Ovary (tissue), 7 donors: ENCODE measurements at regions not wholly inside any gene's neighbourhood (a gene's known extent, or its start where the extent isn't known, plus 50 kb on each side); places are given as distances from the start of the nearest gene placed in this dataset.

Experiments used
- DNase-seq, 5 donors: peaks; one replicate each; pipeline ENCODE4 v3.0.0-alpha.2; 2019 to 2020
- H3K27ac ChIP-seq, 2 donors: fragments of 200-600 bp; one replicate each; pipeline versions ENCODE4 v1.5.1 to v1.8.0; 2019 to 2022
- H3K27me3 ChIP-seq: fragments of 200-600 bp; one replicate; pipeline ENCODE4 v1.8.0; 2022
- H3K36me3 ChIP-seq: fragments of 200-600 bp; sonication (generic); one replicate; pipeline ENCODE4 v1.5.1; 2019
- H3K4me1 ChIP-seq: one replicate; pipeline ENCODE4 v1.8.1; 2013; ENCODE audit warnings: mild to moderate bottlenecking, moderate library complexity; ENCODE audit not compliant: insufficient read depth
- H3K4me3 ChIP-seq: fragments of 200-600 bp; sonication (generic); one replicate; pipeline ENCODE4 v1.5.1; 2017
- H3K9me3 ChIP-seq, 2 donors: fragments of 200-600 bp in 1 of 2; sonication (generic) in 1 of 2; one replicate each; pipeline versions ENCODE4 v1.5.1 to v1.8.1; 2013 to 2019; ENCODE audit warnings: mild to moderate bottlenecking in 1 of 2, moderate library complexity in 1 of 2
- EP300 ChIP-seq: sonication (generic); formaldehyde crosslinking; IDR thresholded peaks from one replicate; pipeline ENCODE4 v1.6.1; 2017; ENCODE audit warnings: antibody characterized with exemption
- POLR2A ChIP-seq: fragments of 450-650 bp; IDR thresholded peaks from one replicate; pipeline ENCODE4 v1.6.1; 2017; ENCODE audit warnings: antibody characterized with exemption, mild to moderate bottlenecking, moderate library complexity
- WGBS, 3 donors: extraction: QIAGEN DNeasy Blood & Tissue Kit in 1 of 3; methylation state at CpG; one replicate each; pipeline versions ENCODE4 v1.1.5 to v1.1.7; 2013 to 2017; 5-methylcytosine and 5-hydroxymethylcytosine counted together
- intact Hi-C, 4 donors: fragments of 100-400 bp; cut with DNase I; formaldehyde crosslinking; loops; one replicate each; pipeline versions ENCODE4 v1.11.0 to v1.15.1; 2022 to 2023
- TF ChIP-seq, protein P1 (sequence below), 3 donors: fragments of 450-650 bp in 2 of 3; fragments of 200-600 bp in 1 of 3; IDR thresholded peaks; one replicate each; pipeline versions ENCODE4 v1.5.1 to v1.8.0; 2016 to 2022; ENCODE audit warnings: antibody characterized with exemption in 3 of 3, mild to moderate bottlenecking in 1 of 3
- donor health status: DM: no; HTN: no; CAD: no; lungs with moderate emphysema.
- donor health status: DM: no; HTN: no; CAD: no.
- donor health status: Bipolar disorder and iron deficiency.
- donor health status: DM: no; HTN: no; CAD: no.
- donor health status: DM: yes; HTN: yes; CAD: no.

DNA sequence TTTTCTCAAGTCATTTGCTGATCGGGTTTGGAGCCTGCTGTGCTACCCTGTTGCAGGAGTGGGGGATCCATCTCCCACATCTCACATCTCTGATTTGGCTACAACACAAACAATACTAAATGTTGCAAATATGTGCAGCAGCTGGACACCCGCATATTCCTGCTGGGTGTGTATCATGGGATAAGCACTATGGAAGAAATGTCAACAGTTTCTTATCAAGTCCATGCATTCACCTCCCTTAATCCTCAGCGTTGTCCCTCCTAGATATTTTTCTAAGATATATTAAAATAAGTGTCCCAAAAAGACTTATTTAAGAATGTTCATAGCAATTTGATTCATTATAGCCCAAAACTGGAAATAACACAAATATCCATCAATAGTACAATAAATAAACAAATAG lies 303.7 kb downstream of the TRIB2 start:
- no peak overlapping the region for H3K27ac ChIP-seq
- no peak for DNase-seq
- no peak overlapping the region for H3K4me3 ChIP-seq
- H3K27me3 ChIP-seq, result no peaks in the 10 kb centered on the region
- WGBS, 3 donors, result 41 to 61% (median 54%) methylated on average over 3 of the region's 3 CpGs
- no peaks in the 10 kb centered on the region for H3K36me3 ChIP-seq
- intact Hi-C loops, result no loop called here
- H3K4me1 ChIP-seq, result no peaks in the 10 kb centered on the region
- H3K9me3 ChIP-seq, result no peaks in the 10 kb centered on the region
- TF ChIP-seq POLR2A, result no peak
- TF ChIP-seq, protein P1, sequence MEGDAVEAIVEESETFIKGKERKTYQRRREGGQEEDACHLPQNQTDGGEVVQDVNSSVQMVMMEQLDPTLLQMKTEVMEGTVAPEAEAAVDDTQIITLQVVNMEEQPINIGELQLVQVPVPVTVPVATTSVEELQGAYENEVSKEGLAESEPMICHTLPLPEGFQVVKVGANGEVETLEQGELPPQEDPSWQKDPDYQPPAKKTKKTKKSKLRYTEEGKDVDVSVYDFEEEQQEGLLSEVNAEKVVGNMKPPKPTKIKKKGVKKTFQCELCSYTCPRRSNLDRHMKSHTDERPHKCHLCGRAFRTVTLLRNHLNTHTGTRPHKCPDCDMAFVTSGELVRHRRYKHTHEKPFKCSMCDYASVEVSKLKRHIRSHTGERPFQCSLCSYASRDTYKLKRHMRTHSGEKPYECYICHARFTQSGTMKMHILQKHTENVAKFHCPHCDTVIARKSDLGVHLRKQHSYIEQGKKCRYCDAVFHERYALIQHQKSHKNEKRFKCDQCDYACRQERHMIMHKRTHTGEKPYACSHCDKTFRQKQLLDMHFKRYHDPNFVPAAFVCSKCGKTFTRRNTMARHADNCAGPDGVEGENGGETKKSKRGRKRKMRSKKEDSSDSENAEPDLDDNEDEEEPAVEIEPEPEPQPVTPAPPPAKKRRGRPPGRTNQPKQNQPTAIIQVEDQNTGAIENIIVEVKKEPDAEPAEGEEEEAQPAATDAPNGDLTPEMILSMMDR (IDR thresholded peaks at IDR 0.05), result no peak

GRCh38 chr2:13021470-13021957 lies 304.8 kb downstream of the TRIB2 start:
- H3K9me3 ChIP-seq, result no peaks in the 10 kb centered on the region
- TF ChIP-seq, protein P1 (IDR thresholded peaks at IDR 0.05), result no peak
- TF ChIP-seq POLR2A, result no peak
- no peak for TF ChIP-seq EP300
- WGBS, 3 donors, result 18 to 24% (median 21%) methylated on average over 3 of the region's 3 CpGs
- no peaks in the 10 kb centered on the region for H3K4me1 ChIP-seq
- no peak overlapping the region for H3K27ac ChIP-seq
- H3K4me3 ChIP-seq, result no peak overlapping the region
- no peaks in the 10 kb centered on the region for H3K27me3 ChIP-seq
- intact Hi-C loops, result no loop called here
- no peaks in the 10 kb centered on the region for H3K36me3 ChIP-seq
- no peak for DNase-seq

DNA sequence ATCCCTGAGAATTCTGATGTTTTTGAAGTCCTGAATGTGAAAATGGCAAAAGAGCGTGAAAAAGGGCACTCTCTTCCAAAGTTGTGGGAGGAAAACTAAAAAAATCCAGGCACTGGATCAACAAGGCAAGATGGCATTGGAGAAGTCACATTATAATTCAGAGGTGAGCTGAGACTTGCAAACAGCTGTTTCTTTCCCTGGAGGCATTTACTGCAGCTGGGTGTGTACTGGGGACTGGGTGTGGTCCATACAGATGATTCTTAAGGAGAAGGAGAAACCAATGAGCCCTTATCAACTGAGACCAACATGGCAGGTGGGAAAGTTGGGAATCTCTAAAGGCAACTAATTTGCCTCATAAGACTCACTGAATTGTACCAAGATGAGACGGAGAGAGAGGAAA lies 313.9 kb downstream of the TRIB2 start:
- Histone ChIP-seq H3K27me3 (no peaks in the 10 kb centered on the region), H3K4me3 (no peak overlapping the region), H3K4me1 (no peaks in the 10 kb centered on the region), H3K36me3 (no peaks in the 10 kb centered on the region), H3K9me3 (no peaks in the 10 kb centered on the region), H3K27ac (no peak overlapping the region)
- WGBS, 3 donors, result 82 to 93% (median 86%) methylated on average over 2 of the region's 2 CpGs
- intact Hi-C loops, result no loop called here
- DNase-seq, result no peak
- TF ChIP-seq, protein P1 (IDR thresholded peaks at IDR 0.05), result no peak
- TF ChIP-seq EP300 (no peak), POLR2A (no peak)

GRCh38 chr2:13034861-13035260 lies 318.1 kb downstream of the TRIB2 start:
- intact Hi-C loops, result no loop called here
- TF ChIP-seq, protein P1 (IDR thresholded peaks at IDR 0.05), result no peak
- TF ChIP-seq POLR2A (no peak), EP300 (no peak)
- Histone ChIP-seq H3K27ac (no peak overlapping the region), H3K4me3 (no peak overlapping the region), H3K27me3 (no peaks in the 10 kb centered on the region), H3K36me3 (no peaks in the 10 kb centered on the region), H3K9me3 (no peaks in the 10 kb centered on the region), H3K4me1 (no peaks in the 10 kb centered on the region)
- WGBS, 3 donors, result 42 to 61% (median 56%) methylated on average over 1 of the region's 1 CpG
- DNase-seq, result no peak

- 82 to 84% (median 83%) methylated on average over 3 of the region's 3 CpGs for WGBS, 3 donors
- no peaks in the 10 kb centered on the region for H3K36me3 ChIP-seq
- no peak for DNase-seq
- intact Hi-C loops, result no loop called here
- H3K4me3 ChIP-seq, result no peak overlapping the region
- H3K4me1 ChIP-seq, result no peaks in the 10 kb centered on the region
- H3K9me3 ChIP-seq, result no peaks in the 10 kb centered on the region
- no peaks in the 10 kb centered on the region for H3K27me3 ChIP-seq
- TF ChIP-seq EP300, result no peak
- no peak for TF ChIP-seq POLR2A
- TF ChIP-seq, protein P1 (IDR thresholded peaks at IDR 0.05), result no peak
- no peak overlapping the region for H3K27ac ChIP-seq
Observed at GRCh38 chr2:13035866-13036265, 319.1 kb downstream of the TRIB2 start.
